Fibroblast of skin of scalp (primary cell): ENCODE measurements at regions not wholly inside any gene's neighbourhood (a gene's known extent, or its start where the extent isn't known, plus 50 kb on each side); places are given as distances from the start of the nearest gene placed in this dataset.
A peak's percentile ranks its signal among the peaks of the same experiment; 100 is the strongest.
"Not testable (repeated sequence)": the region's sequence is repeated elsewhere in the genome, so short reads cannot be mapped to it uniquely, and the experiment has no call there.

Experiments used
- DNase-seq: peaks from one replicate; pipeline ENCODE4 v3.0.0-alpha.2; 2013

GRCh38 chrX:45554736-45555135, 354.1 kb upstream of the DIPK2B start:
- no peak for DNase-seq

- DNase-seq = no peak
These were observed 352.7 kb upstream of the DIPK2B start for GRCh38 chrX:45553417-45553816.

DNA sequence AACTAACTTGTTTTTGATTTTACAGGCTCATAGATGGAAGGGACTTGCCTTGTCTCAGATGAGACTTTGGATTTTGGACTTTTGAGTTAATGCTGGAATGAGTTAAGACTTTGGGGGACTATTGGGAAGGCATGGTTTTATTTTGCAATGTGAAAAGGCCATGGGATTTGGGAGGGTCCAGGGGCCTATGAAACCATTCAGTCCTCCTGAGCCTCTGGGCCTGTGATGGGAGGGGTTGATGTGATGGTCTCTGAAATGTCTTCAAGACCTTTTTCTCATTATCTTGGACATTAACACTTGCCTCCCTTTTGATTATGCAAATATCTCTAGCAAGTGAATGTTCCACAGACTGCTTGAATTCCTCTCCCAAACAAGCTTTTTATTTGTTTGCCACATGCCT, 346.0 kb upstream of the DIPK2B start:
- not testable (repeated sequence) for DNase-seq

DNA sequence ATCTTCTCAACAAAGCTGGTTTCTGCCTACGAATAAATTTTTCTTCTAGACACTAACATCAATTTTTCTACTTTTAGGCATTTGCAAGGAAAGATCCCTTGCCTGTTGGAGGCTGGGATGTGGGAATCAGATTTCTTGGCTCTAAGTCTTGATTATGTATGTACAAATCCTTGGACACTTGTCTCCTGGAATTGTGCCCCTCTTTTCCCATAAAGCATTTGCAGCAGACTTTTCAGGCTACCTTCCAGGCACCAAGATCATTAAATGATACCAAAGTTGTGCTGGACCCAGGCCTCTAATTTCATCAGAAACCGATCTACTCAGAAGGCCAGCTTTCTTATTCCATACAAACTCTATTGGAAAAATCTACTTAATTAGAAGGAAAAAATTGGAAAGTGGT, 339.5 kb upstream of the DIPK2B start:
- no peak for DNase-seq

DNA sequence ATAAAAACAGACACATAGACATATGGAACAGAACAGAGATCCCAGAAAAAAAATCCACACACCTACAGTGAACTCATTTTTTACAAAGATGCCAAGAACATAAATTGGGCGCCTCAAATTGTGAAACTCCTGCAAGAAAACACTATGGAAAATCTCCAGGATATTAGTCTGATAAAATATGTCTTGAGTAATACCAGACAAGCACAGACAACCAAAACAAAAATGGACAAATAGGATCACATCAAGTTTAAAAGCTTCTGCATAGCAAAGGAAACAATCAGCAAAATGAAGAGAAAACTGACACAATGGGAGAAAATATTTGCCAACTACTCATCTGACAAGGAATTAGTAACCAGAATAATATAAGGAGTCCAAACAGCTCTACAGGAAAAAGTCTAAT, 337.3 kb upstream of the DIPK2B start:
- no peak for DNase-seq

- DNase-seq = no peak
These were observed 327.2 kb upstream of the DIPK2B start for GRCh38 chrX:45527834-45528233.

- DNase-seq = no peak
These were observed 324.1 kb upstream of the DIPK2B start for GRCh38 chrX:45524805-45525204.

- DNase-seq = peak; percentile 51
These were observed 323.6 kb upstream of the DIPK2B start for GRCh38 chrX:45524296-45524695.

DNA sequence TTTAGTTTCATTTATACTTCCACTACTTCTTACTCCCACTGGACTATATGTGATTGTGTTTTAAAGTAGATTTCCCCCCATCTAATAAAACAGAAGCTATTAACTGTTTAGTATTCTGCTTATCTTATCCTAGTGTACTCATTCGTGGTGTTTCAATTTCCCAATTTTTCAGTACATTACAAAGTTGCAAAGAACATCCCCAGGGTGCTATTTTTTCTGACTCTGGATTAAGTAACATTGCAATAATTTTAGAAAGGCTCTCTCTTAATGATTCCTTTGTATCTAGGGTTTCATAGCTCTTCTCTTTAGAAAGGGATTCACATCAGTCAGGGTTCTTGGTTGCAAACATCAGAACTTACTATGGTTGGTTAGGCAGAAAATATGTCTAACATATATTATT, 317.9 kb upstream of the DIPK2B start:
- DNase-seq = no peak

GRCh38 chrX:45517090-45517973, 316.7 kb upstream of the DIPK2B start:
- DNase-seq = peak; percentile 77

DNA sequence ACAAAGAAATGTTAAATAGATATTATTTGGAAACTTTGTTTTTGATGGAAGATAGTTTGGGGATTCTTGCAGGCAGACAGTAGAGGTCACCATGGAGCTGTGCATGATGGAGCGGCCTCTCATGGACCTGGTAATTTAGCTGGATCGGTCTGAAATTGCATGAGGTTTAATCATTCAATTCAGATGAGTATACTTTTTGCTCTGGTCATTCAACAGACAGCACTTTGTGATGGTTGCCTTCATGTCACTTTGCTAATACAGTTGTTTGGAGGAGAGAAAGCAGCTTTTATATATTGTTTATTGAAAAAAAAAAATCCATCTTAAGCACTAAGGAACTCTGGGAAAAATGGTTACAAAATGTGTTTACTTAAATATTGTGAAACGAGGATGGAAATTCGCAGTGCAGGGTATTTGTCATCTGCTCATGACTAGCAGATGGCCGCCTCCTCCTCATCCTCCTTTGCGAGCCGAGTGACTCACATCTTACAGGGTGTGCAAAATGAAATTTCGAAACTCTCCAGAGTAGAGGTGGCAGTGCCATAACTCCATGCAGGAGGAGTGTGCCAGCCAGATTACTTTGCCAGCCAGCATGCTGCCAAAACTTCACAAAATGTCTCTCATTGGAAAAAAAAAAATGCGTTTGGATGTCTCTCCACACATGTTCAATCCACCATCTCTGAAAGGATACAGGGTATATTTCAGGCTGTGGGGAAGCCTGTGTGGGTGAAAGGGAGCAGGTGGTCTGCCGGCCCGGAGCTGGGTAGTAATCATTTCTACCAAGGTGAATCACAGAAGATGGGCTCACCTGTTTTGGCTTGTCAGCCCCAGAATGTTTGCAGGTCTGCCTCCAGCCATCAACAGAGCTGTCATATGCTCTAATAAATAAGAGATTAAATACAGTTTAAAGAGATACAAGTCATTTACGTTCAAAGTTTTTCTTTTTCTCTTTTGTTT, 314.9 kb upstream of the DIPK2B start:
- peak; percentile 89 for DNase-seq

DNA sequence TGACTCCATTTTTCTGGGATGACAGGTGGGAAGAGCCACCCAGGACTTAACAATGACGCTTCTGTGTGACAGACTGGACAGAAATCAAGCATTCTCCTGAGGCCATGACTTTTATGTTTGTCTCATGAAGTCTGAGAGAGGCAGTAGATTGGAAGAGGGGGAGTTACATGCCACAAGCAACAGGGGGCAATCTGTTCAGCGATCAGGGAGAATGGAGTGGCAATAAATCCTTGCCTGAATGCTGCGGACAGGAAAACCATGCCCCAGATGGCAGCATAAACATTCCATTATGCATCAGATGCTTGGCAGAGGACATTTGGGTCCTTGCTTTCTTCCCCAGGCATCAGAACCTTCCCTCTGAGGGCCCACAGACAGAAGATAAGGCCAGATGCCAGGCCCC, 312.4 kb upstream of the DIPK2B start:
- peak; percentile 31 for DNase-seq

DNA sequence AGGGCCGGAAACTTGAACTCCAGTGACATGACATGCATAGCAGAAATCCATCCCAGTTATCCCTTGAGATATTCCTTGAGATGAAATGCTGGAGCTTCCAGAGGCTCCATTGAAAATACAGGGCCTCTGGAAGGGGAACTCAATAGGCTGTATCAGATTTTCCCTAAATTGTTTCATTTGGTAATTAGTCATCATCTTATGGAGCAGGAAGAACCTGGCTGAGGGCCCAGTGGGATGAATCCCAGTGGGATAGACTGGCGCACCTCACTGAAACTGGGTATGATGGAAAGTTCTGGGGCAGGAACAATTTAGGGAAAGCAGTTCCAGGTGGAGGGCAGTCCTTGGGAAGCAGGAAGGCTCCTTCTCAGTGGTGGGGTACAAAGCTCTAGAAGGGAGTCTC, 307.8 kb upstream of the DIPK2B start:
- peak; percentile 58 for DNase-seq

- no peak for DNase-seq
These were observed 305.6 kb upstream of the DIPK2B start for GRCh38 chrX:45506149-45506730.

DNA sequence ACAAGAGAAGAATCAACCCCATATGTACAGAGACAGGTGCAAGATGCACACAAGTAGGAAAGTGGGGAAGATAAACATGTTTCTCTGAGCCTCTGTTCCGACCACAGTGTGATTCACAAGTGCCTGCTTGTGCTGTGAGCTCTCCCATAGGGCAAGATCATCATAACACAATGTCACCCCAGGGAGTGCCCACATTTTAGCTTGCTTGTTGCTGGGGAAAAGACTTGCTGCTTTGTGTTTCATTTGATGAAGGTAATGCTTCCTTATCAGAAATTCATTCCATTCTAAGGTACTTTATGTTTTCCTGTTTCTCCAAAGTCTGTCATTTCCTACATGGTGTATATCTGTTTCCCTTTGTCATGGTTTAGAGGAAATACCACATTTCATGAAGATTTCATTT, 304.5 kb upstream of the DIPK2B start:
- peak; percentile 48 for DNase-seq

DNA sequence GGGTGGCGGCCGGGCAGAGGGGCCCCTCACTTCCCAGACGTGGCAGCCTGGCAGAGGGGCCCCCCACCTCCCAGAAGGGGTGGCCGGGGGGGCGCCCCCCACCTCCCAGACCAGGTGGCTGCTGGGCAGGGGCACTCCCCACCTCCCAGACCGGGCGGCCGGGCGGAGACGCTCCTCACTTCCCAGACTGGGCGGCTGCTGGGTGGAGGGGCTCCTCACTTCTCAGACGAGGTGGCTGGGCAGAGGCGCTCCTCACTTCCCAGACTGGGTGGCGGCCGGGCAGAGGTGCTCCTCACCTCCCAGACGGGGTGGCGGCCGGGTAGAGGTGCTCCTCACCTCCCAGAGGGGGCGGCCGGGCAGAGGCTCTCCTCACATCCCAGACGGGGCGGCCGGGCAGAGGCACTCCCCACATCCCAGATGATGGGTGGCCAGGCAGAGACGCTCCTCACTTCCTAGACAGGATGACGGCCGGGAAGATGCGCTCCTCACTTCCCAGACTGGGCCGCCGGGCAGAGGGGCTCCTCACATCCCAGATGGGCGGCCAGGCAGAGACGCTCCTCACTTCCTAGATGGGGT, 303.2 kb upstream of the DIPK2B start:
- not testable (repeated sequence) for DNase-seq

- DNase-seq = no peak
These were observed 301.7 kb upstream of the DIPK2B start for GRCh38 chrX:45502396-45502795.

GRCh38 chrX:45497290-45497689, 296.6 kb upstream of the DIPK2B start:
- DNase-seq = no peak

DNA sequence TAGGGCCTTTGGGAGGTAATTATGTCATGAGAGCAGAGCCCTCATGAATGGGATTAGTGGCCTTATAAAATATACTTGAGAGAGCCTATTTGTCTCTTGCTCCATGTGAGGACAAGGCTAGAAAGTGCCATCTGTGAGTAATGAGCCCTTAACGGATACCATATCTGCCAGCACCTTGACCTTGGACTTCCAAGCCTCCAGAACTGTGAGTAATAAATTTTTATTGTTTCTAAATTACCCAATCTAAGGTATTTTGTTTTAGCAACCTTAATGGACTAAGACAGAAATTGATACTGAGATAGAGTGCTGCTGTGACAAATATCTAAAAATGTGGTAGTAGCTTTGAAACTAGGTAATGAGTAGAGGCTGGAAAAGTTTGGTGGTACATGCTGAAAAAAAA, 285.0 kb upstream of the DIPK2B start:
- no peak for DNase-seq

- DNase-seq = peak; percentile 96
These were observed 279.3 kb upstream of the DIPK2B start for GRCh38 chrX:45479835-45480422.

GRCh38 chrX:45479196-45479834, 278.6 kb upstream of the DIPK2B start:
- peak; percentile 94 for DNase-seq

DNA sequence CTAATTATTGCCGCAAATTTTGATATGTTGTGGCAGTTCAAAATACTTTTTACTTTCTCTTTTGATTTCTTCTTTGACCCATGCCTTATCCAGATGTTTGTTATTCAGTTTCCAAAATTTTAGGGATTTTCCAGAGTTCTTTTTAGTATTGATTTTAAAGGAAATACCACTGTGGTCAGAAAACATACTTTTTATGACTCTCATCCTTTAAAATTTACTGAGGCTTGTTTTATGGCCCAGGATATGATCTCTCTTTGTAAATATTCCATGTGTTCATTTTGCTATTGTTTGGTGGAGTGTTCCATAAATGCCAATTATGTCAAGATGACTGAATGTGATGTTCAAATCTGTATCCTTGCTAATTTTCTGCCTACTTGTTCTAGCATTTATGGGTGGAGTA, 272.3 kb upstream of the DIPK2B start:
- DNase-seq = peak; percentile 84
